Kidney epithelial cell (primary cell): ENCODE measurements at regions not wholly inside any gene's neighbourhood (a gene's known extent, or its start where the extent isn't known, plus 50 kb on each side); places are given as distances from the start of the nearest gene placed in this dataset.

Experiments
- DNase-seq: peaks from one replicate; pipeline ENCODE4 v3.0.0-alpha.2; 2010; ENCODE audit warnings: low read depth
- H3K27me3 ChIP-seq: 2 replicates; pipeline ENCODE4 v1.6.0; 2011; ENCODE audit warnings: low read length; ENCODE audit not compliant: control insufficient read depth, insufficient read depth
- H3K36me3 ChIP-seq: 2 replicates; pipeline ENCODE4 v1.5.1; 2011; ENCODE audit warnings: low read length; ENCODE audit not compliant: control insufficient read depth, insufficient read depth
- H3K4me3 ChIP-seq: 2 replicates; pipeline ENCODE4 v1.5.1; 2011; ENCODE audit warnings: low read depth, mild to moderate bottlenecking, control low read depth, low read length
- TF ChIP-seq, protein P1 (sequence below): IDR thresholded peaks from 2 replicates; pipeline ENCODE4 v1.5.1; 2011; ENCODE audit warnings: mild to moderate bottlenecking, moderate library complexity, low read length, control low read depth, inconsistent platforms; ENCODE audit not compliant: insufficient read depth, poor library complexity, severe bottlenecking

DNA sequence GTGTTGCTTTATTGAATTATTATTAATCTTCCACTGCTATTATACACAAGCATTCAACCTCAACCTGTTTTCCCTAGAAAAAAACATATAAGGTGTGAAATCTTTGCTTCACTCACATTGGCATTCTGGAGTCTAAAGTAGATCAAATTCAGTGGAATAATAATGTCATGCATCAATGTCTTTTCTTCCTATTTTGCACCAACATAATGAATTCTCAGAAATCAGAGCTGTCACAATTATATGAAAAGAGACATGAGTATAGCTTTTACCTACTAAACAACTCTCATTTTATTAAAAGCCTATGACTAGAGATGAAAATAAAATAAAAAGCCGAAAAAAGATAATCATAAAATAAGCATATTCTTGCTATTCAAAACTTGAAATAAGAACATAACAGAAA is 96.3 kb upstream of the QRFPR start:
- Histone ChIP-seq H3K27me3 (no peaks in the 10 kb centered on the region), H3K36me3 (no peaks in the 10 kb centered on the region), H3K4me3 (no peak overlapping the region)
- no peak for DNase-seq
- TF ChIP-seq, protein P1, sequence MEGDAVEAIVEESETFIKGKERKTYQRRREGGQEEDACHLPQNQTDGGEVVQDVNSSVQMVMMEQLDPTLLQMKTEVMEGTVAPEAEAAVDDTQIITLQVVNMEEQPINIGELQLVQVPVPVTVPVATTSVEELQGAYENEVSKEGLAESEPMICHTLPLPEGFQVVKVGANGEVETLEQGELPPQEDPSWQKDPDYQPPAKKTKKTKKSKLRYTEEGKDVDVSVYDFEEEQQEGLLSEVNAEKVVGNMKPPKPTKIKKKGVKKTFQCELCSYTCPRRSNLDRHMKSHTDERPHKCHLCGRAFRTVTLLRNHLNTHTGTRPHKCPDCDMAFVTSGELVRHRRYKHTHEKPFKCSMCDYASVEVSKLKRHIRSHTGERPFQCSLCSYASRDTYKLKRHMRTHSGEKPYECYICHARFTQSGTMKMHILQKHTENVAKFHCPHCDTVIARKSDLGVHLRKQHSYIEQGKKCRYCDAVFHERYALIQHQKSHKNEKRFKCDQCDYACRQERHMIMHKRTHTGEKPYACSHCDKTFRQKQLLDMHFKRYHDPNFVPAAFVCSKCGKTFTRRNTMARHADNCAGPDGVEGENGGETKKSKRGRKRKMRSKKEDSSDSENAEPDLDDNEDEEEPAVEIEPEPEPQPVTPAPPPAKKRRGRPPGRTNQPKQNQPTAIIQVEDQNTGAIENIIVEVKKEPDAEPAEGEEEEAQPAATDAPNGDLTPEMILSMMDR, result no peak

DNA sequence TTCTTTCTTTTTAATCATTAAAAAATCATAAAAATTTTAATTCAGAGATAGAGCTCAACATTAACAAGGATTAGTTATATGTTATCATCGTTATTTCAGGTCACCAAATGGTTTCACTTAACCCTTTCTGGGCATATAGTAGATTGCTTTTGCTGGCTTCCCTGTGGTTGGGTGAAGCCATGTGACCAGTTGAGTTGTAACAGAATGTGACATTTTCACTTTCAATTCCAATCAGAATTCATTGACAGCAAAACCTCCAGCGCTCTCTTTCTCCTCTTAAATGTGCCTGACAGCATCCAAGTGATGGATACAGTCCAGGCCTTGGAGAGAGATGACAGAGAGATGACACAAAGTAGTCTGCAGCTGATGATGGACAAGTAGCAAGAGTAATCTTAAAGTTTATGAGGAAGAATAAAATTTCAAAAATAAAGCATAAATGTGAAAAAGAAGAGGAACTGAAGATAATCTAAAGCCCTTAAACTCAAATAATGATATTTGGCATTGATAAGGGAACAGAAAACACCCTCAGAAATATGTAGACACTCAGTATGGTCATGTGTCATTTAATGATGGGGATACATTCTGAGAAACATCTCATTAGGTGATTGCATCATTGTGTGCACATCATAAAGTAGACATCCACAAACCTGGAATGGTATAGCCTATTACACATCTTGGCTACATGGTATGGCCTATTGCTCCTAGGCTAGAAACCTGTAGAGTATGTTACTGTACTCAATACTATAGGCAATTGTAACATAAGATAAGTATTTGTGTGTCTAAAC is 92.3 kb upstream of the QRFPR start:
- TF ChIP-seq, protein P1, result no peak
- no peak overlapping the region for H3K4me3 ChIP-seq

DNA sequence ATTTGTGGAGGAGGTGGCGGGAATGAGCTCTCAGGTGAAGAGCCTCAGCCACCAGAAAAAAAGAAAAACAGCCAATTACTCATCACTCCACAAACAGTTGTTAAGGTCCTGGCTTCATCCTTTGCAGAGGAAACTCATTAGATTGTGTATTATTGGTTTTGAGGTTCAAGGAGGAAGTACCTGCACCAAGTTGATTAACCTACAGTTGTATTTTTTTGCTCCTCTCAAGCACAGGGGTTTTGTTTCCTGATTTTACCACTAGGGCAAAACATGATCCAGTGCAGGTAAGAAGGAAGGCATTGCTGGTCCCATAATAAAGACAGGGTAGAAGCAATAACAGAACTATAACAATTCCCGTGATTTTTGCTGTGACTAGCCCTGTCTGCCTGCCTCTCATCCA is 84.0 kb upstream of the QRFPR start:
- H3K36me3 ChIP-seq, result no peaks in the 10 kb centered on the region
- no peak for DNase-seq
- TF ChIP-seq, protein P1, result peak; percentile 36

More for the DNA sequence above, 92.3 kb upstream of the QRFPR start:
- Histone ChIP-seq H3K27me3 (no peaks in the 10 kb centered on the region), H3K36me3 (no peaks in the 10 kb centered on the region)
- no peak for DNase-seq

DNA sequence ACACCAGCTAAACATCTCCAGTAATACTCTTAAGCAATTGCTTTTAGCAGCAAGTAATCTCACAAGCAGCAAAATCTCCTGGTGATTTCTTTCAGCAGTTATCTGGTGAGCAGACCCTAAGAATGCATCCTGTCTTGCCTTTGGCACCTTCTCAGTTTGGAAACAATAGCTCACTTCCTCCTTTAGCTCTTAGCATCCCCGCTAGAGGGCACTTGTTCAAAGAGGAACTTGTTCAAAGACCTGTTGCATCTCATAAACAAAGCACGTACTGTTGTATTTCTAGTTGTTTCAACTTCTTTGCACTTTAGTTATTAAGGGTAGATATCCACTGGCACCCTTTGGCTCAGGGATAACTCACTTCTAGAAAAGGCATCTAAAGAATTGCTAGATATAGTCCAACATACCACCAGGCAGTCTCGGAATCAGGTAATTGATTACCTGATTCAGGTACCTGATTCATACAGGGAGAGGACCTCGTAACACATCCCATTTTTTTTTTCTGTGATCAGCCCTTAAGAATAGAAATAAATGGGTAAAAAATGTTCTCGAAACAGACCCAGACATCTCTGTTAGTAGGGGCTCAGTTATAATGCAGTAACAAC is 81.9 kb upstream of the QRFPR start:
- Histone ChIP-seq H3K36me3 (no peaks in the 10 kb centered on the region), H3K27me3 (no peaks in the 10 kb centered on the region), H3K4me3 (no peak overlapping the region)
- DNase-seq, result peak; percentile 25
- TF ChIP-seq, protein P1, result peak; percentile 82

More for the DNA sequence above, 84.0 kb upstream of the QRFPR start:
- Histone ChIP-seq H3K4me3 (no peak overlapping the region), H3K27me3 (no peaks in the 10 kb centered on the region)

DNA sequence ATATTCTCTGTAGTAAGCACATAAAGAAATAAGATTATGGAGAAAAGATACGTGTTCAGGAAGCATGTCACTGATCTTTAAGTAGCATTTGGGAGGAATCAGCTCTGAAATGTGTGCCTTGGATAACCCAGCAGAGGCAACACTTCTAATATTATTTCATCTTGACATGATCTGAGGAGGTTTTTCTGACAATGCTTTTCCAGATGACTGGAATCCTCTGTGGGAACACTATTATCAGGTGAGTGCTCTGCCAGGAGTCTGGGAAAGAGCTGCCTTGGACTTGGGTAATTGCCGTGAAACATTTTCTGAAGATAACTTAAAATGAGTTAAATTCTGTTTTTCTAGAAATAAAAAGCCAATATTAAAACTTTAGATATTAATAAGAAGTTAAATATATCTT is 78.2 kb upstream of the QRFPR start:
- no peak for DNase-seq
- no peaks in the 10 kb centered on the region for H3K27me3 ChIP-seq
- H3K36me3 ChIP-seq, result no peaks in the 10 kb centered on the region
- TF ChIP-seq, protein P1, result no peak
- H3K4me3 ChIP-seq, result no peak overlapping the region
